GM12892 (cell line): ENCODE measurements at regions not wholly inside any gene's neighbourhood (a gene's known extent, or its start where the extent isn't known, plus 50 kb on each side); places are given as distances from the start of the nearest gene placed in this dataset.
"Not testable (repeated sequence)": the region's sequence is repeated elsewhere in the genome, so short reads cannot be mapped to it uniquely, and the experiment has no call there.

Experiments used
- DNase-seq: peaks from one replicate; pipeline ENCODE4 v3.0.0; 2011; ENCODE audit not compliant: insufficient read length
- FAIRE-seq: peaks from 2 replicates; lab custom pipeline; 2011; peaks lifted over from hg19 to GRCh38; lab: Jason Lieb, UNC
- POLR2A ChIP-seq: IDR thresholded peaks from 2 replicates; pipeline ENCODE4 v1.6.1; 2011; ENCODE audit warnings: low read depth, low read length, control low read depth
- POLR2AphosphoS5 ChIP-seq: IDR thresholded peaks from 2 replicates; pipeline ENCODE4 v1.6.1; 2011; ENCODE audit warnings: low read depth, low read length, control low read depth
- TAF1 ChIP-seq: IDR thresholded peaks from 2 replicates; pipeline ENCODE4 v1.6.1; 2011; ENCODE audit warnings: low read depth, mild to moderate bottlenecking, control low read depth, low read length, borderline replicate concordance

- no peak for TF ChIP-seq TAF1
- TF ChIP-seq POLR2A: no peak
- TF ChIP-seq POLR2AphosphoS5: no peak
- FAIRE-seq: no peak
- DNase-seq: no peak
Observed at GRCh38 chr15:70378126-70379031, 280.7 kb upstream of the TLE3 start.

GRCh38 chr15:70376929-70377691, 279.4 kb upstream of the TLE3 start:
- no peak for DNase-seq
- peak; percentile 51 for FAIRE-seq
- TF ChIP-seq POLR2AphosphoS5: no peak
- no peak for TF ChIP-seq POLR2A
- TF ChIP-seq TAF1: no peak

- FAIRE-seq (no peak), DNase-seq (no peak)
- no peak for TF ChIP-seq POLR2A
Observed at GRCh38 chr15:70376031-70376928, 278.6 kb upstream of the TLE3 start.

- TF ChIP-seq POLR2A: no peak
- TF ChIP-seq POLR2AphosphoS5: no peak
- no peak for TF ChIP-seq TAF1
- no peak for DNase-seq
- no peak for FAIRE-seq
Observed at GRCh38 chr15:70375586-70375985, 277.9 kb upstream of the TLE3 start.

GRCh38 chr15:70375006-70375431, 277.3 kb upstream of the TLE3 start:
- no peak for DNase-seq
- FAIRE-seq: no peak
- TF ChIP-seq TAF1 (no peak), POLR2AphosphoS5 (no peak), POLR2A (no peak)

GRCh38 chr15:70374096-70374495, 276.4 kb upstream of the TLE3 start:
- no peak for TF ChIP-seq POLR2A
- no peak for TF ChIP-seq TAF1
- no peak for TF ChIP-seq POLR2AphosphoS5
- DNase-seq (no peak), FAIRE-seq (no peak)

GRCh38 chr15:70373439-70373838, 275.7 kb upstream of the TLE3 start:
- FAIRE-seq, DNase-seq: not testable (repeated sequence)

GRCh38 chr15:70367913-70368705, 270.4 kb upstream of the TLE3 start:
- DNase-seq, FAIRE-seq: not testable (repeated sequence)

- not testable (repeated sequence) for DNase-seq, FAIRE-seq
Observed at GRCh38 chr15:70364023-70364422, 266.3 kb upstream of the TLE3 start.

GRCh38 chr15:70362886-70363285, 265.2 kb upstream of the TLE3 start:
- no peak for DNase-seq
- FAIRE-seq: peak; percentile 50
- TF ChIP-seq POLR2A (no peak), TAF1 (no peak), POLR2AphosphoS5 (no peak)

GRCh38 chr15:70362350-70362749, 264.6 kb upstream of the TLE3 start:
- DNase-seq (no peak), FAIRE-seq (no peak)
- TF ChIP-seq POLR2AphosphoS5 (no peak), POLR2A (no peak), TAF1 (no peak)
